ENCODE measurements at regions not wholly inside any gene's neighbourhood (a gene's known extent, or its start where the extent isn't known, plus 50 kb on each side); places are given as distances from the start of the nearest gene placed in this dataset.
"Not testable (repeated sequence)": the region's sequence is repeated elsewhere in the genome, so short reads cannot be mapped to it uniquely, and the experiment has no call there.

DNA sequence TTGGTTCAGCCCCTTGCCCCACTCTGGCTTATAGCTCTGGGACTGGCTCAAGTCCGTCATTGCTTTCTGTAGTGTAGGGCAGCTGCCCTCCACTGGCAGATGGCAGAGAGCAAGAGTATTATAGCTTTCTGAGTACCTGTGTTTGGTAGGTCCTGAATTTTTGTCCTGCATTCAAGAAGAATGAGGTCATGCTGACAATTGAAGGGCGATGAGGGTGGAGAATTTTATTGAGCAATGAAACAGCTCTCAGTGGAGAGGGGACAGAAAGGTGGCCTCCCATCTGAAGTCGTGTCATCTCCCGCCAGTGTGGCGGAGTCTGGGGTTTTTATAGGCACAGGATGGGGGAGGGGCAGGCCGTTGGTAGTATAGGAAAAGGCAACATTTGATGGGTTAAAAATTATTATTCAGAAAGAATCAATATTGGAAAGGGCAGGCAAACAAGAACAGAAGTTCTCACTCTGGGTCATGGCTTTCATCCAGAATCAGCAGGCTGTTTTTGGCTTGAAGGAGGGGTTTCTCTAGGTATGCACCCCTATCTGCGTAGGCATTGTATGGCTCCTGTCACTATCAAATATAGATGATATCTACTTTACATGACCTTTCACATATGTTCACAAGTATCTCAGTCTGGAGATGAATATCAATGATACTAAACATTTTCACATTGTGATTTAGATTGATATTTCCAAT, 1239.7 kb upstream of the ALCAM start:
- DNase-seq (ENCODE audit: low read depth) = no peak

DNA sequence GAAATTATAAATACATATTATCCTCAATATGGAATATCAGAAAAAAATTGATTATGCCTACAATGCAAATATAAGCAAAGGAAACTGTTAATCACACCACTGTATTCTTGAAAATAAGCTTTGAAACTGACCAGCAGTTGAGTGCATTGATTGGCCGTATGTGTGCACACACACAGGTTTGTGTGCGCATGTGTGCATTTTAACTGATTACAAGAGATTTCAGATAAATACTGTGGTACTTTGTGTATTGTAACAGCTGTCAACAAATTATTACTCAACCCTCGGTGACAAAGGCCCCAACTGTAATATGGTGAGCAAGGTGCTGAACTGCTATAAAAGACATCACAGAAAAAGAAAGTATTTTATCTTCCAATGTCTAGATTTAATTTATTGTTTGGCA, 1238.9 kb upstream of the ALCAM start:
- DNase-seq (ENCODE audit: low read depth) = no peak

DNA sequence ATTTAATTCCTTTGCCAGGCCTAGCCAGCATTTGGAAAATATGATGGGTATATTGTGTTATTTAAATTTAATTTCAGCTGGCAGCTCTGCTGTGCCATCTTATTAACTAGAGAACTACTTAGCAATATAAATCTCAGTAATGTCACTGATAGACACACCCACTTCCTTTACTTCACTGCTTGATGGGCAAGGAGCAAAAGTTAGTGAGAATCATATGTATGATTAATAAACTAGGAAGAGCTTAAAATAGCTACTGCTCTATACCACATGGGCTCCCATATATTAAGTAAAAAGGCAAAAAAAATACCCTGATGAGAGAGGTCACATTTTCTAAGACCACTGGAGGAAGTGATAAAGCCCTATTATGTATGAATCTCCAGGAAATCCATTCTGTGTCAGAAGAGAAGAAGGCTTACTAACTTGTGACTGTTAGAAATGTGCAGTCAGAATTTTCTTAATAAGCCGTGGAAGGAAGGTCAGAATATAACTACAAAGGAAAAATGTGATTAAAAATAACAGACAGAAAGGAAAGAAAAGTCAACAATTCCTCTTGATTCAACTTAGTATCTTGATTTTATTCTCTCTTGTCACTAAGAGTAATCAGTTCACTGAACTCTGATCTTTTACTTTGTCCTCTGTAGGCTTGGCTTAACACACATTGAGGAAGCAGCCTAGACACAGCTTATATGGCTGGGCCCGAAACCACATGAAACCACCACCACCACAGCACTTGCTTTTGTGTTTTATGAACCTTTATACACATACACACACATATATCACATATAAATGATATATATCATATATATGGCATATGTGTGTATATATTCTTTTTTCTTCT, 1233.9 kb upstream of the ALCAM start:
- no peak for DNase-seq (ENCODE audit: low read depth)

DNA sequence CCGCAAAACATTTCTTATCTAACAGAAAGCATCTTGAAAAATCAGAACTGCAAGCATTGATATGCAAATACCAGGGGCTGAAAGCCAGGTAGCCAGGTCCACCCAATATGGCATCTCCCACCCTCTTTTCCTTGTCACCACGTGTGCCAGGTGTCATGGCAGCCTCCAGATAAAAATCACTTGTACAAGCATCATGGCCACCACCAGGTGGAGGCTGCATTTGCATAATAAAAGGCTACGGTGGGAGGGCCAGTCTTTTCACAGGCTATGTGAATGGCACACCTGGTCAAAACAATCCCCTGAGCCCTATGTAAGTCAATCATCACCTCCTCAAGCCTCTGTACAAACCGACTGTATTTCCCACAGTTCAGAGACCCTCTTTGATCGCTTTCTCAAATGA, 1233.1 kb upstream of the ALCAM start:
- no peak for DNase-seq (ENCODE audit: low read depth)

DNA sequence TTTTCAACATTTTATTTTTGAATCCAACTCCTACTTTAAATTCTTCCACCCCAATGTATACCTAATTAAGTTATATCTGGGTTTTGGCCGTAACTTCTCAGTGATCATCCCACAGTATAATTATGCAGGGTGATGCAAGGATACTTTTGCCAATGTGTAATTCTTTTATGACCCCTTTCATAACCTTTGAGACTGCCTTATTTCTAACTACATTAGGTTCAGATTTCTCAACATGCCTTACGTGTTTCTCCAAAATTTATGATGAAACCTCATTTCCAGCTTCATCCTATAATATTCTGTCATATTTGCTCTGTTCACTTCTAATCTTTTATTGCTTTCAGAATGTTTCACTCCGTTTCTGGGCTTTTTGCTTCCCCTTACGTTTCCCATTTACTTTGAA, 1229.6 kb upstream of the ALCAM start:
- no peak for DNase-seq (ENCODE audit: low read depth)

DNA sequence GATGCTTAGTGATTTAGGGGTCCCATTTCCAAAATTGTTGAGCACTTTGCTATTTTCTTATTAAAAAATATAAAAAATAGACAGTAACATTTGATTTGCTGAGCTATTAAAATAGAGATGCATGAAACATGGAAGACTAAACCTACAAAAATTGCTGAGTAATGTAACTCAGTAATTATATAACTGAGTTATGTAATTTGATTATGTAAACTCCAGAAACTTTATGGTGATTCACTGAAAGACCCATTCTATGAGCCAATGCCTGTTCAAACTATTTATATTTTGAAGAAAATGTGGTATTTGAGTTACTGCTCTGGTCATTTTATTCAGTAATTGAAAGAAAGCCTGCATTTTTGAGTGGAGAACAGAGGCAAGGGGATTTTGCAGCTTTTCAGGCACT, 1221.5 kb upstream of the ALCAM start:
- DNase-seq (ENCODE audit: low read depth) = no peak

DNA sequence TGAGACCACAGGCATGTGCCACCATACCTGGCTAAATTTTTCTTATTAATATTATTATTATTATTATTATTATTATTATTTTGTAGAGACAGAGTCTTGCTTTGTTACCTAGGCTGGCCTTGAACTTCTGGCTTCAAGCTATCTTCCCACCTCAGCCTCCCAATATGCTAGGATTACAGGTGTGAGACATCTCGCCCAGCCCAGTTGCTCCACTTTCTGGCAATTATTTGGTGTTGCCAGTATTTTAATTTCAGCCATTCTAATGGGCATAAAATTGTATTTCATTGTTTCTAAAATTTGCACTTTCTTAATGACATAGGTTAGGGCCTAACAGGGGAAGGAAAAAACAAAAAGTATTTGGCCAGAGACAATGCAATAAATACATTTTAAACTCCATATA, 1217.6 kb upstream of the ALCAM start:
- DNase-seq (ENCODE audit: low read depth) = no peak

DNA sequence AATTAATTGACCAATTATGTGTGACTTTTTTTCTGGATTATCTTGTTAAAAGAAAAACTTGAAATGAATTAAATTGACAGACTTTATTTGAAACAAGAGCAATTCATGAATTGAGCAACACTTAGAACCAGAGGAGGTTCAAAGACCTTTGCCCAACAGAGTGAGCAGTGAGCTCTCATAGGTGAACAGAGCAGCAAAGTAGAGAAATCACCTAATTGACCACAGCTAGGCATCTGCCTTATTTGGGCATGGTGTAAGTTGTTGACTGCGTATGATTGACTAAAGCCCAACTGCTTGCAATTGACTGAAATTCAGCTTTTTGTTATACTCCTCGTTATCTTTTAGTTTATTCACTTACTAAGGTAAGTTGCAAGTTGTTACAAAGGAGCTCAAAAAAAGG, 1216.0 kb upstream of the ALCAM start:
- no peak for DNase-seq (ENCODE audit: low read depth)

DNA sequence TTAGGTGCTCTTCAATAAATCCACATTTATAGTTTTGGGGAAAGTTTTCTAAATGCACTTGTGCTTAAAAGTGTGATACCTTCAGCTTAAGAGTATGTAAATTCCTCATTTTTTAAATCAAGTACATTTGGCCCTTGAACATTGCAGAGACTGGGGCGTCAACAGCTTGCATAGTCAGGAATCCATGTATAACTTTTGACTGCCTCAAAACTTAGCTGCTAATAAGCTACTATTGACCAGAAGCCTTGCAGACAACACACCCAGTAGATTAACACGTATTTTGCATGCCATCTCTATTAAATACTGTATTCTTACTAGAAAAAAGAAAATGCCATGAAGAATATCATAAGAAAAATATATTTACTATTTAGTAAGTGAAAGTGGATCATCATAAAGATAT, 1211.8 kb upstream of the ALCAM start:
- no peak for DNase-seq (ENCODE audit: low read depth)

DNA sequence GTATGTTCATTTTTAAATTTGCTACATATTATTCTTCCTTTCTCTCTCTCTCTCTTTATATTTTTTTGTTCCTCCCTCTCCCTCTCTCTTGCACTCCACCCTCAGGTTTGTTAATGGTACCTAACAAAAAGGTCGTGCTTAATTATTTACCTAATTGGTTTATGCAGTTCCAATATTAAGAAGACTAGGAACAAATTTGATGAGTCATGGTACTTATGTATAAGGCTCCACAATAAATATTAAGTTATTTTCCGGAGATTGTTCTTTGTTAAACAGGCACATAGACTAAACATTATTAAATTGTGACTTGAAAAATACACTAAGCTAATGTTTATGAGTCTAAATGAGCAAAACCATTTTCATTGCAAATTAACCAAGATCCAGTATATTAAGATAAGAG, 1200.8 kb upstream of the ALCAM start:
- no peak for DNase-seq (ENCODE audit: low read depth)

DNA sequence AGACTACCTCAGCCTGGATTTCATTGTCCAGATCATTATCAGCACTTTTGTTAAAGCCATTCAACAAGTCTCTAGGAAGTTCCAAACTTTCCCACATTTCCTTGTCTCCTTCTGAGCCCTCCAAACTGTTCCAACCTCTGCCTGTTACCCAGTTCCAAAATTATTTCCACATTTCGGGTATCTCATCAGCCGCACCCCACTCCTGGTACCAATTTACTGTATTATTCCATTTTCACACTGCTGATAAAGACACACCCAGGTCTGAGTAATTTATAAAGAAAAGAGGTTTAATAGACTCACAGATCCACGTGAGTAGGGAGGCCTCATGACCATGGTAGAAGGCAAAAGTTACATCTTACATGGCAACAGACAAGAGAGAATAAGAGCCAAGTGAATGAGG, 1198.3 kb upstream of the ALCAM start:
- no peak for DNase-seq (ENCODE audit: low read depth)

DNA sequence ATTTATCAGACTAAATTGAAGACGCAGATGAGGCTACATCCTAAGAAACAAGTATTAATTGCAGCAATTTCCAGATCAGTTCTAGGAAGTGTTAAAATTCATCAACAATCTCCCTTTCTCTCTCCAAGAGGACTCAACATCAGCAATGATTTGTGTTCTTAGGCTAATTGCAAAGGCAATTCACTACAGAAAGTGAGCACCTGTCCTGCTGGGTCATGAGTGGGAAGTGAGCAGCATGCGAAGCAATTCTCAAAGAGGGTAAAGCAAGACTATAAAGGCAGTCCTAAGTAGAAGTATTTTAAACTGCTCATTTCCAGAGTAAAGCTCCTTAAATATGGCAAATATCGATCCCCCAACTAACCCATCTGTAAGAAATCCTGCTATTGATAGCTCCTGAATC, 1191.0 kb upstream of the ALCAM start:
- no peak for DNase-seq (ENCODE audit: low read depth)

DNA sequence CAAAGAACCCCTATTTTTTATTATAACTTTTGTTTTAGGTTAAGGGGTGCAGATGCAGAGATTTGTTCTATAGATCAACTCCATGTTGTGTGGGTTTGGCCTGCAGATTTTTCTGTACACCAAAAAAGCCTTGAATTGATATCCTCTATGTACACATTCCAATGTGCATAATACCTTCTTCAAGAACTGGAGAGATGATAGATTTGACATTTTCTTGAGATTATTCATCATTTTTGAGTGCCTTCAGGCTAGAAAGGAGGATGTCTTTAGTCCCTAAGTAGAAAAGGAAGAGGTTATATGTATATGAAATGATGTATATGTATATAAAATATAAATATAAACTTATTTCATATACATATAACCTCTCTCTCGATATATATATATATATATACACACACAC, 1190.0 kb upstream of the ALCAM start:
- DNase-seq (ENCODE audit: low read depth) = no peak

DNA sequence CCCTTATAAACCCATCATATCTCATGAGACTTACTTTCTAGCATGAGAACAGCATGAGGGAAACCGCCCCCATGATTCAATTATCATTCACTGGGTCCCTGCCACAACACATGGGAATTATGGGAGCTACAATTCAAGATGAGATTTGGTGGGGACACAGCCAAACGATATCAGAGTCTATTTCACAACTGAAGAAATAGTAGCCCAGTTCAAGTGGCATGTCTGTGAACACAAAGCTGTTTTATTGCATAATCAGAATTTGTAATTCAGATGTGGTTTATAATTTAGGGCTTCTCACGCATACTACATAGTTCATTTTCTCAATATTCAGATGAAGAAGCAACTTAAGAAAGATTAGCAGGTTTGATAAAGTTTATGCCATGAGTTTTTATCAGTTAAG, 1188.0 kb upstream of the ALCAM start:
- no peak for DNase-seq (ENCODE audit: low read depth)

DNA sequence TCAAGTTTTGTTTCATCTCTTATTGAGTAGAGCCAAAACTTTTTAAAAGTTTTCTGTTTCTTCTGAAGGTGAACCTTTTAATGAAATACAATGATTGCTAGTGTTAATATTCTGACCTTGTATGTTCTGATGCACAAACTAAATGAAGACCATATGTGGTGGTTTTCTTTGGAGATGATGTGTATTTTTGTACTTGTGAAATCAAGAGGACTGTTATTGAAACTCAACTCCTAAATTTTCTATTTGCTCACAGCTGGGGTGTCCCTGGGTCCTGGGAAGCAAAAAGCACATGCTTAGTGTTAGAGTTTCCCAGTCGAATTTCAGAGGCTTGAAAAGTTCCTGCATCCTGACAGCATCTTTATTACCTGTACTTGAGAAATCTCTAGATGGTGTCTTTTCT, 1185.8 kb upstream of the ALCAM start:
- DNase-seq (ENCODE audit: low read depth) = no peak

DNA sequence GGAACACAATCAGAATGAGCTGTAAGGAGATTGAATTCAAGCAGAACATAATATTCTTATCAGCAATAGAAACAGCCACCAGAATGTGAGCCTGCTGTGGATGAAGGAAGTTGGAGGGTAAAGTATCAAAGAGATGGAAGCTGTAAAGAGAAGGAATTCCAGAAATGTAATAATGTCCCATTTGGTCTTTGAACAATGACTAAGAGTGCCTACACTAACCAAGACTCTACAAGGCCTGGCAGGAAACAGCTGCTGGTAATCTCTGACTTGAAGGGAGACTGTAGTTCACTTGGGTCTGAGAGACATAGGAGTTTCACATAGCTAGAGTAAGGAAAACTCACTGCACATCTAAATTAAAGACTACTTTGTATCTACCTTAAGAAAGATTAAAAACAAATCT, 1176.0 kb upstream of the ALCAM start:
- no peak for DNase-seq (ENCODE audit: low read depth)

DNA sequence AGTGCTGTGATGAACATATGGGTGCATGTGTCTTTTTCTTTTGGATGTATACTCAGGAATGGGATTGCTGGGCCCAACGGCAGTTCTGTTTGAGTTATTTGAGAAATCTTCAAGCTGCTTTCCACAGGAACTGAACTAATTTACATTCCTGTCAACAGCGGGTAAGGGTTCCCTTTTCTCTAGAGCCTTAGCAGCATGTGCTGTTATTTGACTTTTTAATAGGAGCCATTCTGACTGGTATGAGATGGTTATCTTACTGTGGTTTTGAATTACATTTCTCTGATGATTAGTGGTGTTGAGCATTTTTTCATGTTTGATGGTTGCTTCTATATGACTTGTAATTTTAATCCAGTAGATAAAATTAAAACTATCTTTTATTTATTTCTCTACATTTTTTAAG, 1168.6 kb upstream of the ALCAM start:
- DNase-seq (ENCODE audit: low read depth) = no peak

DNA sequence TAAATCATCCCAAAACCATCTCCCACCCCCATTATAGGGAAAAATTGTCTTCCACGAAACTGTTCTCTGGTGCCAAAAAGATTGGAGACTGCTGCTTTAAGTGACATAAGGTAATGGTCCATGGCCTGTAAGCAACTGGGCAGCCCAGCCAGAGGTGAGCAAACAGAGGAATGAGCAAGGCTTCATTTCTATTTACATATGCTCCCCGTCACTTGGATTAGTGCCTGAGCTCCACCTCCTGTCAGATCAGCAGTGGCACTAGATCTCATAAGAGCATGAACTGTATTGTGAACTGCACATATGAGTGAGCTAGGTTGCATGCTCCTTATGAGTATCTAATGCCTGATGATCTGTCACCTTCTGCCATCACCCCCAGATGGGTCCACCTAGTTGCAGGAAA, 1159.8 kb upstream of the ALCAM start:
- no peak for DNase-seq (ENCODE audit: low read depth)

DNA sequence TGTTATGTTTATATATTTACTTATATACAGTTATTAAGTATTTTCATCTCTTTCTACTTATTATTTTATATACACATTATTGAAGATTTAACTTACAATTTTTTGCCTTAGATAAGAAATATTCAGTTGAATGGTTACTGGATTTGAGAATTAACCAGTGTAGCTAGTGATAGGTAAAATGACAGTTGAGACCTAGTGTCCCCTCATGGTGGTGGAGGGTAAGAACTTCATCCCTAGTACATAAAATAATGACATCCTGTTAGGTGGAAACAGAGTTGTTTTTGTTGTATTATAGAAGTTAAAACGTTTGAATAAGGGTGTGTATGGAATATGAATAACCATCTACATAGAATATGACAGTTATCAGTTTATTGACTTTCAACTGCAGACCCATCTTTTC, 1152.4 kb upstream of the ALCAM start:
- no peak for DNase-seq (ENCODE audit: low read depth)

DNA sequence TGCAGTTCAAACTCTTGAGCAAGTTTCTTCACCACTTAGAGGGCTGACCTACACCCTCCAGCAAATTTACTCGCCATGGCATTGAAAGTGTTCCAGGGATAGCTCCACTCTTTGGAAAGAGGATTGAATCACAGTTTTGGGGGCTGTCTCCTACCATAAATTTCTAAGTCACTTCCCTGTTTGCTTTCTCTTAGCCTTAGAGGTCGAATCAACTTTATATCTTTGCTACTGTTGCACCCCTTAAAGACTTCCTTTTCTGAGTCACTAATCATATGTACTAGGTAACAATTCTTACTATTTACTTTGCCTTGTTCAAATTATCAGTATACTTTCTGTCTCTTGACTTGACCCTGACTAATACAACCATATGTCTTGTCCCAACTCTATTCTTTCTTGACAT, 1151.8 kb upstream of the ALCAM start:
- no peak for DNase-seq (ENCODE audit: low read depth)

DNA sequence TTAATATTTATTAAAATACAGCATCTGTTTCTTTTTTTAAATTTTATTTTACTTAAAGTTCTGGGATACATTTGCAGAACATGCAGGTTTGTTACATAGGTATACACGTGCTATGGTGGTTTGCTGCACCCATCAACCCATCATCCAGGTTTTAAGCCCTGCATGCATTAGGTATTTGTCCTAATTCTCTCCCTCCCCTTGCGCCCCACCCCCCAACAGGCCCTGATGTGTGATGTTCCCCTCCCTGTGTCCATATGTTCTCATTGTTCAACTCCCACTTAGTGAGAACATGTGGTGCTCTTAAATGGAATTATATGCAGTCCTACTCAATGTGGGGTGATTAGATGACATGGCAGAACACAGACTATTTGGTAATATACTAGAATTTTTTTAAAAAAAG, 1147.7 kb upstream of the ALCAM start:
- DNase-seq (ENCODE audit: low read depth) = not testable (repeated sequence)

DNA sequence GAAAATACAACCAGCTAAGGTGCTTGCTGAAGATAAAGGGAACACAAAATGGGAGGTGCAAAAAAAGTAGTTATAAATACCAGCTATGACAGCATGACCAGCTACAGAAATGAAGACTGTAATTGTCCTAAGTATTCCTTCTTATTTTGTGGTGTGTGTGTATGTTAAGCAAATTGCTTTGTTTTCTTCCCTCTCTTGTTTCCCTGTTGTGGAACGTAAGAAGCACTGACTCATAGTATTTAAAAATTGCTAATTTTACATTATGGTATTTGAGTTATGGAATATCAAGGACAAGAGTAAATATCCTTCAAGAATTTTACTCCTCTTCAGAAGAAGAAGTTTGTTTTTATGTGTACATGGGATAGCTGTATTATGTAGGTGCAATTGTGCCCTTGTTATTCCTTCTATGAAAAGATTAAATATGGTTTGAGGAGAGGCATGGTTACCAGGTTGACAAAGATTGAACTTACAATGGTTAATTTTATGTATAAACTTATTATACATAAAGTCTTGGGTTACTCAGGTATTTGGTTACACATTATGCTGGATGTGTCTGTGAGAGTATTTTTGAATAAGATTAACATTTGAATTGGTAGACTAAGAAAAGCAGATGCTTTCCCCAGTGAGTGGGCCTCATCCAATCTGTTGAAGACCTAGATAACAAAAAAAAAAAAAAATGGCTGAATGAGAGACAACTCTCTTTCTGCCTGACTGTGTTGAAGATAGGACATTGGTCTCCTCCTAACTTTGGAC, 1132.1 kb upstream of the ALCAM start:
- no peak for DNase-seq (ENCODE audit: low read depth)

DNA sequence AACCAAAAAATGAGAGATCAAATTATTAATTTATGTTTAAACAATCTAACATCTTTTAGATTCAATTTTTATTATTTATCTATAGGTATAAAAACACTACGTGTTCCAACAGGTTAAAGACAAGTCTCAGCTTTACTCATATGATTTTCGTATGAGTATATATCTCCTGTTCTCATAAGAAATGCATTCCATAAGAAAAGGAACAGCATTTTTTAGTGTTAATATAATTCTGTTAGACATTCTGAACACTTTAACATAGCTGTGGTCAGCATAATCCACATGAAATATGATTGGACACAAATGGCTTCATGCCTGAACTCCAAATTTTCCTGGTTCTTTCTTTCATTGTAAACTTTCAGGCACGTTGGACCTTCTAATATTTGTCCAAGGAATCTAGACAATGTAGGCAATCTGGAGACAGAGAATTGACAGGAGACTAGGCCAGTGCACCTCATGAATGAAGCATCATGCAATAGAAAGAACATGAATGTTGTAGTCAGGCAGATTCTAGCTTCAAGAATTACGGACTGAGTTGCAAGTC, 1122.0 kb upstream of the ALCAM start:
- DNase-seq (ENCODE audit: low read depth) = no peak
